Mammary epithelial cell (primary cell): ENCODE measurements at regions not wholly inside any gene's neighbourhood (a gene's known extent, or its start where the extent isn't known, plus 50 kb on each side); places are given as distances from the start of the nearest gene placed in this dataset.

Source experiments
- EZH2 ChIP-seq: IDR thresholded peaks from 2 replicates; pipeline ENCODE4 v1.6.1; 2012; ENCODE audit warnings: low read length, inconsistent platforms, borderline replicate concordance
- TF ChIP-seq, protein P1 (sequence below), 2 donors: IDR thresholded peaks in 1 of 2; conservative IDR thresholded peaks in 1 of 2; 2 replicates each; pipeline ENCODE4 v1.5.1; 2011 to 2012; ENCODE audit warnings: inconsistent platforms in 2 of 2, low read length in 2 of 2, mild to moderate bottlenecking in 2 of 2, control low read depth in 1 of 2, low read depth in 1 of 2; ENCODE audit not compliant: insufficient read depth in 1 of 2; ENCODE audit errors: extremely low read depth in 1 of 2

DNA sequence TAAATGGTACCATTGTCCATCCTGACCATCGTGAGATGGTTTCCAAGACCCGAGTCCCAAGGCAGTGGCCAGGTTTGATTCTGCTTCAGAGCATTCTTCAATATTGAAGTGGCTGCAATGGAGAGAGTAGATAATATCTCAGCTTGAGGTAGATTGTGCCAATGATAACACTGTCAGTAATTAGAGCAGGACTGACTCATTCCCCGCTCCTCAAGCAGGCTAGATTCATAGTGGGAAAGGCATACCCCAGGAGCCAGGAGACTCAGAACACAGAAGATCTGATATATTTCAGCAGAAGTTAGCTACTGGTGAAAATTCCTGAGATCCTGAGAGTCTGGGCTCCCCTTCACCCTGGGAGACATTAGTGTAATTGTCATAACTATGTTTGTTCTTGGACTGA lies 55.6 kb upstream of the LARGE1 start:
- TF ChIP-seq, protein P1, sequence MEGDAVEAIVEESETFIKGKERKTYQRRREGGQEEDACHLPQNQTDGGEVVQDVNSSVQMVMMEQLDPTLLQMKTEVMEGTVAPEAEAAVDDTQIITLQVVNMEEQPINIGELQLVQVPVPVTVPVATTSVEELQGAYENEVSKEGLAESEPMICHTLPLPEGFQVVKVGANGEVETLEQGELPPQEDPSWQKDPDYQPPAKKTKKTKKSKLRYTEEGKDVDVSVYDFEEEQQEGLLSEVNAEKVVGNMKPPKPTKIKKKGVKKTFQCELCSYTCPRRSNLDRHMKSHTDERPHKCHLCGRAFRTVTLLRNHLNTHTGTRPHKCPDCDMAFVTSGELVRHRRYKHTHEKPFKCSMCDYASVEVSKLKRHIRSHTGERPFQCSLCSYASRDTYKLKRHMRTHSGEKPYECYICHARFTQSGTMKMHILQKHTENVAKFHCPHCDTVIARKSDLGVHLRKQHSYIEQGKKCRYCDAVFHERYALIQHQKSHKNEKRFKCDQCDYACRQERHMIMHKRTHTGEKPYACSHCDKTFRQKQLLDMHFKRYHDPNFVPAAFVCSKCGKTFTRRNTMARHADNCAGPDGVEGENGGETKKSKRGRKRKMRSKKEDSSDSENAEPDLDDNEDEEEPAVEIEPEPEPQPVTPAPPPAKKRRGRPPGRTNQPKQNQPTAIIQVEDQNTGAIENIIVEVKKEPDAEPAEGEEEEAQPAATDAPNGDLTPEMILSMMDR (conservative IDR thresholded peaks at IDR 0.05 in 1 of 2, IDR thresholded peaks at IDR 0.05 in 1 of 2; ENCODE audit: extremely low read depth in 1 of 2, insufficient read depth in 1 of 2, low read depth in 1 of 2, low read length in 2 of 2) = no peak
- TF ChIP-seq EZH2 = no peak
